22Rv1 (cell line): ENCODE measurements at regions not wholly inside any gene's neighbourhood (a gene's known extent, or its start where the extent isn't known, plus 50 kb on each side); places are given as distances from the start of the nearest gene placed in this dataset.

Experiments used
- H3K27ac ChIP-seq: fragments of 450-650 bp; 2 replicates; pipeline ENCODE4 v1.5.1; 2017
- CTCF ChIP-seq: fragments of 450-650 bp; IDR thresholded peaks from 2 replicates; pipeline ENCODE4 v1.5.1; 2017; ENCODE audit warnings: mild to moderate bottlenecking
- ZFX ChIP-seq: fragments of 450-650 bp; IDR thresholded peaks from 2 replicates; pipeline ENCODE4 v1.6.1; 2017; ENCODE audit warnings: antibody characterized with exemption, borderline replicate concordance

DNA sequence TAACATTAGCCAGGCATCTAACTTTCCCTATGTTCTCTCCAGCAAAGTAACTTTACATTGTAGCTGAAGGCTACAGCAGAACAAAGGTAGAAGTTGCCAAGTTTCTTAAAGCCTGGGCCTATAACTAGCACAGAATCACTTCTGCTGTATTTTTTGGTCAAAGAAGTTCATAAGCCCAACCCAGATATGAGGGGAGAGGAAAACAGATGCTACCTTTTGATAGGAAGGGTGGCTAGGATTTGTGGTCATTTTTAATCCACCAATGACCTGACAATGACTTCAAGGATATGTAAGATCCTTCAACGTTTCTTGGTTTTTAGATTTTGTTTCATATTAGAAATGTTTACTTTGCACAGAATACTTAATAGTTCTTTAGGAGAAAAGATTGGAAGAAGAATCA lies 64.2 kb upstream of the RANBP3L start:
- no peak overlapping the region for H3K27ac ChIP-seq
- no peak for TF ChIP-seq CTCF
- TF ChIP-seq ZFX, result no peak

DNA sequence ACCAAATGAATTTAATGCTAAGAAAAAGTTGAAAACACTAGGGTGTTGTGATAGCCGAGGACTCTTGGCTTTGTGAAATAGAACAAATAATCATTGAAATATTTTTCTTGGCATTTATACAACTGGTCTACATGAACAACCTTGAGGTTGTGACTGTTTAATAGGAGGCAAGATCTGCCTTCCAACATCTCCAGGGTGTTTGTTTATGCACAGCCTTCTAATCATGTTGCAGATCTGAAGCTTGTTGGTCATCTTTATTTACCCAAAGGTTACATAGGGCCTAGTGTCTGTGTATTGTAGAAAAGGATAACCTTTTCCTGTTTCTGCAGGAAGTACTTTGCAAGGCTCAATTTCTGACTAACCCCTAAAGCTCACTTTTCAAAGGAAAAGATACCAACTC lies 65.2 kb upstream of the RANBP3L start:
- H3K27ac ChIP-seq, result no peak overlapping the region
- TF ChIP-seq ZFX (no peak), CTCF (no peak)

GRCh38 chr5:36367524-36367923 lies 65.8 kb upstream of the RANBP3L start:
- no peak overlapping the region for H3K27ac ChIP-seq
- TF ChIP-seq ZFX, result no peak
- no peak for TF ChIP-seq CTCF

GRCh38 chr5:36369219-36369690 lies 67.6 kb upstream of the RANBP3L start:
- H3K27ac ChIP-seq, result no peak overlapping the region
- TF ChIP-seq CTCF (no peak), ZFX (no peak)

- TF ChIP-seq CTCF, result no peak
- TF ChIP-seq ZFX, result no peak
- no peak overlapping the region for H3K27ac ChIP-seq
These were observed 68.4 kb upstream of the RANBP3L start for GRCh38 chr5:36370073-36370472.

- TF ChIP-seq CTCF (no peak), ZFX (no peak)
- H3K27ac ChIP-seq, result no peak overlapping the region
These were observed 69.7 kb upstream of the RANBP3L start for GRCh38 chr5:36371366-36371765.

GRCh38 chr5:36373527-36374086 lies 71.9 kb upstream of the RANBP3L start:
- TF ChIP-seq ZFX (no peak), CTCF (no peak)
- no peak overlapping the region for H3K27ac ChIP-seq
